Tibial nerve (tissue), 4 donors: ENCODE measurements at regions not wholly inside any gene's neighbourhood (a gene's known extent, or its start where the extent isn't known, plus 50 kb on each side); places are given as distances from the start of the nearest gene placed in this dataset.
"Not testable (repeated sequence)": the region's sequence is repeated elsewhere in the genome, so short reads cannot be mapped to it uniquely, and the experiment has no call there.

Experiments used
- DNase-seq, 2 donors: peaks; one replicate each; pipeline ENCODE4 v3.0.0-alpha.2; 2019; ENCODE audit warnings: low spot score in 2 of 2
- H3K27ac ChIP-seq, 4 donors: fragments of 200-600 bp; sonication (generic) in 3 of 4; one replicate each; pipeline ENCODE4 v1.5.1; 2017 to 2019; ENCODE audit warnings: mild to moderate bottlenecking in 1 of 4
- H3K27me3 ChIP-seq, 2 donors: fragments of 200-600 bp; sonication (generic) in 1 of 2; one replicate each; pipeline versions ENCODE4 v1.5.1 to v1.6.0; 2017 to 2019
- H3K36me3 ChIP-seq, 3 donors: fragments of 200-600 bp; sonication (generic); one replicate each; pipeline ENCODE4 v1.5.1; 2018 to 2019
- H3K4me1 ChIP-seq, 4 donors: fragments of 200-600 bp; sonication (generic) in 3 of 4; one replicate each; pipeline ENCODE4 v1.5.1; 2017 to 2019
- H3K4me3 ChIP-seq, 4 donors: fragments of 200-600 bp; sonication (generic) in 3 of 4; one replicate each; pipeline ENCODE4 v1.5.1; 2017 to 2019; ENCODE audit warnings: mild to moderate bottlenecking in 1 of 4, moderate library complexity in 1 of 4
- H3K9me3 ChIP-seq, 4 donors: fragments of 200-600 bp; sonication (generic) in 3 of 4; one replicate each; pipeline ENCODE4 v1.5.1; 2017 to 2019
- EP300 ChIP-seq, 2 donors: sonication (generic); formaldehyde crosslinking; IDR thresholded peaks; one replicate each; pipeline ENCODE4 v1.6.1; 2017; ENCODE audit warnings: antibody characterized with exemption in 2 of 2, mild to moderate bottlenecking in 1 of 2
- POLR2A ChIP-seq, 2 donors: fragments of 450-650 bp; IDR thresholded peaks; one replicate each; pipeline ENCODE4 v1.6.1; 2017; ENCODE audit warnings: antibody characterized with exemption in 2 of 2, mild to moderate bottlenecking in 2 of 2, moderate library complexity in 2 of 2
- WGBS, 2 donors: methylation state at CpG; one replicate each; pipeline ENCODE4 v1.1.5; 2018; 5-methylcytosine and 5-hydroxymethylcytosine counted together
- TF ChIP-seq, protein P1 (sequence below), 5 experiments: fragments of 200-600 bp in 3 of 5; fragments of 450-650 bp in 2 of 5; sonication (generic) in 3 of 5; IDR thresholded peaks; one replicate each; pipeline ENCODE4 v1.5.1; 2016 to 2019; ENCODE audit warnings: antibody characterized with exemption in 5 of 5, mild to moderate bottlenecking in 3 of 5, moderate library complexity in 2 of 5

DNA sequence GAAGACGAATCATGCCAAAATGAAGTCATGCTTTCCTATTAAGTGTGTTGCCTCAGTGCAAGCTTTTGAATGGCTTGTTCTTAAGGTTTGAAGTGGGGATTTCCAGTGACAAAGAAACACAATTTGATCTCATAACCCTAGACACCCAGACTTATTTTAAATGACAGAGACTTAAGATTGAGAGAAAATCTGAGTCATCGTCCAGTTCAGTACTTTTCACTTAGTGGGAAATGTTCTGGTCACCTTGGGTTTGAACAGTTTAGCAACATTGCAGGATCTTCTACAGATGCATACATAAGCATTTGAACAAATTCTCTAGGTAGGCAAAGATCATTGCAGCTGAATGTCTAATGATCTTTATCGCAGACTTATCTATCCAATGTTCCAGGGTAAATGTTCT, 926.7 kb upstream of the ADAMTS5 start:
- not testable (repeated sequence) for DNase-seq, H3K36me3 ChIP-seq, H3K27me3 ChIP-seq, H3K4me1 ChIP-seq, H3K9me3 ChIP-seq, H3K4me3 ChIP-seq
- peak overlapping the region in 1 of 4 donors; percentile 4 for H3K27ac ChIP-seq
- 51 to 53% methylated on average over 2 of the region's 3 CpGs for WGBS, 2 donors

DNA sequence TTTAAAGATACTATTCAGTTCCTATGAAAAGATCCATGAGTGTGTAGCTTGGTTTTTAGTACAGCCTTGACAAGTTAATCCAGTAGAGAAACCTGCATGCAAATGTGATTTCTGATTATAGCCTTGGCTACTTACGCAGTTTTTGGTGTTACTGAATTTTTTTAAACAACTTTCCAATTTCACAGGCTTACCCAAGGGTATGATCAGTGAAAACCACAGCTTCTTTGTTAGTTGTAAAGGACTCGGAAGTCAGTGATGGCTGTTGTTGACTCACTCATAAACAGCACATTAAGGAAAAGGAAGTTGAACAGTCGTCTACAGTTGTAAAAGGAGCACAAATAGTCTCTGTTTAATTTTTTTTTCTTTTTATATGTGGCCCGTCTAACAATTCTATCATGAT, 924.6 kb upstream of the ADAMTS5 start:
- not testable (repeated sequence) for DNase-seq, H3K36me3 ChIP-seq, H3K4me3 ChIP-seq, H3K4me1 ChIP-seq, H3K27me3 ChIP-seq, H3K9me3 ChIP-seq
- H3K27ac ChIP-seq, result peak overlapping the region in 1 of 4 donors; percentile 29
- 19 to 22% methylated on average over 4 of the region's 4 CpGs for WGBS, 2 donors

DNA sequence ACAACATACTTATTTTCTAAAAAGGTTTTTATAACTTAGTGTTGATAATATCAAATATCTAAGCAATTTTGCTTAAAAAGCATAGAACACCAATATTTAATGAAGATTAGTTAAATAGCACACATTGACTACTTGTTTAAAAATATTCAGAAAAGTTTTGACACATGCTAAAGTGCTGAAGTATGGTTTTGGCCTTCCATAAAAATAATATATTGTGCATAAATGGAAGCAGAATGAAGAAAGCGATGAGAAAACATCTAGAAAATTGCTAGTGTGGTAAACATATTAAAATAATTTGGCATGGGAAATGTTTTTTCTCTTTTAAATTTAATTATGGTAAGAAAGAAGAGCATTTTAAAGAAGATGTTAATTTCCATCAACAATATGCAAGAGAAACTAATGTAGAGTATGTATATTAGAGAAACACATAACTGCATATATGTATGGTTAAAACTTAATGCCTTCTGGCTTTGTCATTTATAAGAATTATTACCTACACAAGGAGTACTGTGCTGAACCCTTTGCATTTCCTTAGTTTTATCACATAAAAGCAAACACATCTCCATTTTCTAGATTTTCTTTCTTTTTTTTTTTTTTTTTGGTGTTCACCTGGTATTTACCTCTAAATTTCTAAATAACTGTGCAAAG, 921.0 kb upstream of the ADAMTS5 start:
- not testable (repeated sequence) for H3K9me3 ChIP-seq, H3K4me3 ChIP-seq, DNase-seq, H3K27me3 ChIP-seq, H3K36me3 ChIP-seq, H3K27ac ChIP-seq, H3K4me1 ChIP-seq
- 87 to 88% methylated on average over 1 of the region's 1 CpG for WGBS, 2 donors

DNA sequence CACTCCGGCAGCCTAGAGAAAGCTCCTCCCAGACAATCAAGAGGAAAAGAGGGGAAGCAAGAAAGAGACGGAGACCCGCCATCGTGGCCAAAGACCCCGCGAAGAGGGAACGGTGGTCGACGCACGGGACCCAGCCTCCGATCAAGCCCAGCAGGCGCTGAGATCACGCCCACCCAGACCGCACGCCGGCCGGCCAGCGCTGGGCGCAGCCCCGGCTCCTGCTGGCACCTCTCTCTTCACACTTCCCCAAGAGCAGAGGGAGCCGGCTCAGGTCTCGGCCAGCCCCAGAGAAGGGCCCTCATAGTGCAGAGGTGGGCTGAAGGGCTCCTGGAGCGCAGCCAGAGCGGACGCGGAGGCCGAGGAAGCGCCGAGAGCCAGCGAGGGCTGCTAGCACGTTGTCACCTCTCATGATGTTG, 918.4 kb upstream of the ADAMTS5 start:
- Histone ChIP-seq H3K36me3 (no peaks in the 10 kb centered on the region), H3K4me3 (no peak overlapping the region), H3K9me3 (no peaks in the 10 kb centered on the region), H3K27me3 (no peaks in the 10 kb centered on the region), H3K27ac (no peak overlapping the region), H3K4me1 (no peaks in the 10 kb centered on the region)
- no peak for DNase-seq
- TF ChIP-seq EP300 (IDR thresholded peaks at IDR 0.05), result no peak
- TF ChIP-seq, protein P1, sequence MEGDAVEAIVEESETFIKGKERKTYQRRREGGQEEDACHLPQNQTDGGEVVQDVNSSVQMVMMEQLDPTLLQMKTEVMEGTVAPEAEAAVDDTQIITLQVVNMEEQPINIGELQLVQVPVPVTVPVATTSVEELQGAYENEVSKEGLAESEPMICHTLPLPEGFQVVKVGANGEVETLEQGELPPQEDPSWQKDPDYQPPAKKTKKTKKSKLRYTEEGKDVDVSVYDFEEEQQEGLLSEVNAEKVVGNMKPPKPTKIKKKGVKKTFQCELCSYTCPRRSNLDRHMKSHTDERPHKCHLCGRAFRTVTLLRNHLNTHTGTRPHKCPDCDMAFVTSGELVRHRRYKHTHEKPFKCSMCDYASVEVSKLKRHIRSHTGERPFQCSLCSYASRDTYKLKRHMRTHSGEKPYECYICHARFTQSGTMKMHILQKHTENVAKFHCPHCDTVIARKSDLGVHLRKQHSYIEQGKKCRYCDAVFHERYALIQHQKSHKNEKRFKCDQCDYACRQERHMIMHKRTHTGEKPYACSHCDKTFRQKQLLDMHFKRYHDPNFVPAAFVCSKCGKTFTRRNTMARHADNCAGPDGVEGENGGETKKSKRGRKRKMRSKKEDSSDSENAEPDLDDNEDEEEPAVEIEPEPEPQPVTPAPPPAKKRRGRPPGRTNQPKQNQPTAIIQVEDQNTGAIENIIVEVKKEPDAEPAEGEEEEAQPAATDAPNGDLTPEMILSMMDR (IDR thresholded peaks at IDR 0.05), result no peak
- no peak for TF ChIP-seq POLR2A (IDR thresholded peaks at IDR 0.05)
- WGBS, 2 donors, result 96 to 99% methylated on average over 22 to 31 of the region's 31 CpGs

DNA sequence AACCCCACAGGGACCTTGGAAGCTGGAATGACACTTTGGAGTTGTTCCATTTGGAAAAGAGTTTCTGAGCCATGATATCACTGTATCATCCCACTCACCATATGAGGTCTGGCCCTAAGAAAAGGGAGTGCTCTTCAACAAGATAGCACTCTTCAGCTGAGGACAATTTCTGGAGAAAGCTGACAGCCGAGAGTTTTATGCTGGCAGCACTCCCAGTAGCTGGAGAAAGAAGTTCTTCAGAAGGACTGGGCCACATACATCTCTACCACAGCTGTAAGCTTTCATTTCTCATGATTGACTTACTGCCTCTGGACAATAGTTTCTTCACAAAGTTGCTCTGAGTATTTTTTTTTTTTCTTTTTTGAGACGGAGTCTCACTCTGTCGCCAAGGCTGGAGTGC, 914.4 kb upstream of the ADAMTS5 start:
- 24 to 36% methylated on average over 3 of the region's 3 CpGs for WGBS, 2 donors
- DNase-seq, H3K9me3 ChIP-seq, H3K4me1 ChIP-seq, H3K27me3 ChIP-seq, H3K27ac ChIP-seq, H3K4me3 ChIP-seq, H3K36me3 ChIP-seq: not testable (repeated sequence)

DNA sequence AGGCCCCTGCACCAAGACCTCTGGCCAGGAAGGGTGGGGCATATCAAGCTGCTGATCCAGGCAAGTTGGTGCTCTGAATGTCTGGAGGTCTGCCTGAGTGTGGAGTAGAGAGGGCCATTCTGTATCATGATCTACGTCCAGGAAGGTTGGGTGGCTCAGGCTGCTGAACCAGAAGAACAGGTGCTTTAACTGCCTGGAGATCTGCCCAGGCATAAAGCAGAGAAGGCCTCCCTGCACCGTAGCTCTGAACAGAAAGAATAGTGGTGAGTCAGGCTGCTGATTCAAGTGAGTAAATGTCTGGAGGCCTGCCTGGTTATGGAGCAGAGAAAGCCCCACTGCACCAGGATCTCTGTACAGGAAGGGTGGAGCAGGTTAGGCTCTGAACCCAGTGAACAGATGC, 905.5 kb upstream of the ADAMTS5 start:
- WGBS, 2 donors, result 62 to 72% methylated on average over 2 of the region's 2 CpGs
- H3K9me3 ChIP-seq, DNase-seq, H3K36me3 ChIP-seq, H3K27ac ChIP-seq, H3K4me1 ChIP-seq, H3K4me3 ChIP-seq, H3K27me3 ChIP-seq: not testable (repeated sequence)

DNA sequence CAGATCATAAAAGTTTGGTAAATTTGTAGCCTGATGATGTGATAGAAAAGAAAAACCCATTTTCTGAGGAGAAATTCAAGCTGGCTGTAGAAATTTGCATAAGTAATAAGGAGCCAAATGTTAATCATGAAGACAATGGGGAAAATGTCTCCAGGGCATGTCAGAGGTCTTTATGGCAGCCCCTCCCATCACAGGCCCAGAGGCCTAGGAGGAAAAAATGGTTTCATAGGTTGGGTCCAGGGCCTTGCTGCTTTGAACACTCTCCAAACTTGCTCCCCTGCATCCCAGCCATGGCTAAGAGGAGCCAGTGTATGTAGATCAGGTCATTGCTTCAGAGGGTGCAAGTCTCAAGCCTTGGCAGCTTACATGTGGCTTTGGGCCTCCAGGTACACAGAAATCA, 903.9 kb upstream of the ADAMTS5 start:
- not testable (repeated sequence) for DNase-seq, H3K27ac ChIP-seq

DNA sequence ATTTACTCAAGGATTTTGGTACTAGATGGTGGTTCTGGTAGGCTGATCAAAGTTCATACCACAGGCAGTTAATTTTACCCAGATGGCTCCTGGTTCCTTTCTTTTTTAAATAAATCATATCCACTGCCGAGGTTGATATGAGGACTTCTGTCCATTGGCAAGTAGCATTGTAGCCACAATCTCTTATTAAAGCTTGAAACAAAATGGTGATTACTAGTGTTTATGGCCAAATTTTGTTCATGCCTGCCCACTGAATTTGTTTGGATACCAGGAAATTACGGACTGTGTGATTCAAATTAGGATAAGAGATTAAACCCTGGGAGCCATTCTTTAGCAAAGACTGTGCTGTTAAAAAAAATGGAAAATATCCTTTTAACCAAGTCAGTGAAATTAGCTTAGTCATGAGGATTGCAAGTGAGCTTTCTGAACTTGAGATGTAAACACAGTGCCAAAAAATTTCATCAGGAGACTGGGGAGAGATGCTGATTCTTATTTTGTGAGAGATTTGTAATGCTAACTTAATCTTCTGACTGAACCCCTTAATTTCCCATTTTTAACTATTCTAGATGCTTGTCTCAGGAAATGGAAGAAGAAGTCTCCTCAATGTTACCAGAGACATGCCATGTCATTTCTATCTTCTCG, 893.5 kb upstream of the ADAMTS5 start:
- not testable (repeated sequence) for H3K4me1 ChIP-seq, H3K27ac ChIP-seq, H3K27me3 ChIP-seq, H3K36me3 ChIP-seq, H3K9me3 ChIP-seq, DNase-seq, H3K4me3 ChIP-seq
- 68 to 69% methylated on average over 3 of the region's 3 CpGs for WGBS, 2 donors

More for the DNA sequence above, 903.9 kb upstream of the ADAMTS5 start:
- H3K36me3 ChIP-seq, H3K27me3 ChIP-seq, H3K9me3 ChIP-seq, H3K4me3 ChIP-seq, H3K4me1 ChIP-seq: not testable (repeated sequence)

DNA sequence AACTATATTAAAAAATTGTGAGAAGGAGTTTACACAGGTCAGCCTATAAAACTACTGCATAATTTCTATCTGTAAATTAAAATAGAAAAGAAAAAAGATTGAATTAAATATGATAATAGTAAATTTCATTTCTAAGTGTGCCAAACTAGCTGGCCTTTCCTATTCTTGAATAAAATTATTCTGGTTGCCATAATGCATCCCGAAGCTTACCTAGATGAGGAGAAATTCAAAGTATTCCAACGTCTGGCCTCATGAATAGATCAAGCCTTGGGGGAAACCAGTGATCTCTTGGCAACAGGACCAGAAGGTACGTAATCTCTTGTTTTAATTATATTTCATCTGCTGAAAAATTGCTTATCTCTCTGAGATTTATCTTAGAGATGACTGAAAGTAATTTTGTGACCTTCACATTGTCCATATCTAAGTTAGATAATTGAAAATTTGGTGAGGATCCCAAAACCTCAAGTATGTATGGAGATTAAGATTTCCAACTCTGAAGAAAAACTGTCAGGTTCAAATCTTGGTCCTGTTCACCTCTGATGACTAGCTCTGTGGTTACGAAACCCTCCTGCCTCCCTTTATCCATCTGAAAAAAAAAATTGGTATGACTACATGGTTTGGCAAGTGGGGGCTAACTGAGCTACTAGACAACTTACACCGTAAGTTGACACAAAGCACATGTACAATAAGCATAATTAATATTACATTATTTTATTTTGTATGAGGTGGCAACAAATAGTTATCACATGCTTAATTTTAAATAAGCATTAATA, 891.4 kb upstream of the ADAMTS5 start:
- H3K4me3 ChIP-seq, H3K27ac ChIP-seq, H3K4me1 ChIP-seq, H3K36me3 ChIP-seq, H3K9me3 ChIP-seq, H3K27me3 ChIP-seq, DNase-seq: not testable (repeated sequence)
- WGBS, 2 donors, result 89 to 92% methylated on average over 5 of the region's 5 CpGs

DNA sequence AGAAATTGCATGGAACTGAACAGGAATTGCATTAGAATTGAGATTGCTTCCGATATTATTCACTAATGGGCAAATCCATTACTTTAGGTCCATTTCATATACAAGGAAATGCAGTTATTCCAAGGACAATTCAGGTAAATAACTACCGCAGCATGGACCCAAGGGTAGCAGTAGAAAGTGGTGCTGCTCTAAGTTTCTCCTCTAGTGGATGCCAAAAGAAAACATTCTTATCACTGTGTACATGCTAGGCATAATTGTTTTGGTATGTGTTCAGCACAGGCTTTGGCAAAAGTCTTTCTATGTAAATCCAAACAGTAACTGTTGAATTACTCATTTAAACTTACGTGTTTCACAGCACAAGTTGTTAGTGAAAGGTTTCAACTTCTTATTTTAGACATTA, 890.1 kb upstream of the ADAMTS5 start:
- WGBS, 2 donors, result 78 to 84% methylated on average over 3 of the region's 3 CpGs
- DNase-seq, H3K27me3 ChIP-seq, H3K9me3 ChIP-seq, H3K36me3 ChIP-seq, H3K4me1 ChIP-seq, H3K4me3 ChIP-seq, H3K27ac ChIP-seq: not testable (repeated sequence)
